ENCODE measurements at regions not wholly inside any gene's neighbourhood (a gene's known extent, or its start where the extent isn't known, plus 50 kb on each side); places are given as distances from the start of the nearest gene placed in this dataset.

GRCh38 chr6:113635222-113635986, 221.7 kb upstream of the MARCKS start:
- no peak for DNase-seq

DNA sequence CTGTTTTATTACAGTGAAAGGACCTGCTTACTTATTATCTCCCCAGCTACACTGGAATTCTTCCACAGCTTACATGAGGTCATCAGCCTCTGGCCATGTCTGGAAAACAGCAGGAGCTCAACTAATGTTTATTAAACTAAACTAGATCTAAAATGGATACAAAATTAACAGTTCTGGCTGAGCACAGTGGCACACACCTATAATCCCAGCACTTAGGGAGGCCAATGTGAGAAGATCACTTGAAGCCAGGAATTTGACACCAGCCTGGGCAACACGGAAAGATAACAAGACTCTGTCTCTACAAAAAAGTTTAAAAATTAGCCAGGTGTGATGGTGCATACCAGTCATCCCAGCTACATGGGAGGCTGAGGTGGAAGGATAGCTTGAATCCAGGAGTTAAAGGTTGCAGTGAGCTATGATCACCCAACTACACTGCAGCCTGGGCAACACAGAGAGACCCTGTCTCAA, 220.8 kb upstream of the MARCKS start:
- no peak for DNase-seq

GRCh38 chr6:113640051-113640450, 217.1 kb upstream of the MARCKS start:
- DNase-seq, result no peak

DNA sequence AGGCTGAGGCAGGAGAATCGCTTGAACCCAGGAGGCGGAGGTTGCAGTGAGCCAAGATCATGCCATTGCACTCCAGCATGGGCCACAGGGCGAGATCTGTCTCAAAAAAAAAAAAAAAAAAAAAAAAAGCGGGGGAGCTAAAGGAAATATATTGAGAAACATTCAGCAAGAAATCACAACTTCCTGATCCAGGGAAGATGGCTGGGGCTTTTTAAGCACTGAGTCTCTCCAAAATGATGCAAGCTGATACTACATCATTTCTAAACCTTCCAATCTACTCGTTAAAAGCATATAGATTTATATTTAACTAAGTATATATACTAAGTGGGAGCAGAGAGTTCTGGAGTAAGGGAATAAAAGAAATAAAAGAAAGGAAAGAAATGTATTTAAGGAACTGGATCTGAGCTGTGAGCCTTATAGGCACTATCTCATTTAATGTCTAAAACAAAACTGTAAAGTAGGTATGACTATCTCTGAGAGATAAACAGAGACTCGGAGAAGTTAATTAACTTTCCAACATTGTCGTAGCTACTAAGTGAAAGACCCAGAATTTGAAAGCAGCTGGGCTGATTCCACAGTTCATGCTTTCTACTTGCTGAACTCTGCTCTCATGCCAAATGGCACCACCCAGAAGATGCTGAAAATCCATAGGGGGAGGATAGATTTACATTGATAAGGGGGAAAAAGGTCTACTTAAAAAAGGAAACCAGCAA, 215.0 kb upstream of the MARCKS start:
- DNase-seq, result no peak

DNA sequence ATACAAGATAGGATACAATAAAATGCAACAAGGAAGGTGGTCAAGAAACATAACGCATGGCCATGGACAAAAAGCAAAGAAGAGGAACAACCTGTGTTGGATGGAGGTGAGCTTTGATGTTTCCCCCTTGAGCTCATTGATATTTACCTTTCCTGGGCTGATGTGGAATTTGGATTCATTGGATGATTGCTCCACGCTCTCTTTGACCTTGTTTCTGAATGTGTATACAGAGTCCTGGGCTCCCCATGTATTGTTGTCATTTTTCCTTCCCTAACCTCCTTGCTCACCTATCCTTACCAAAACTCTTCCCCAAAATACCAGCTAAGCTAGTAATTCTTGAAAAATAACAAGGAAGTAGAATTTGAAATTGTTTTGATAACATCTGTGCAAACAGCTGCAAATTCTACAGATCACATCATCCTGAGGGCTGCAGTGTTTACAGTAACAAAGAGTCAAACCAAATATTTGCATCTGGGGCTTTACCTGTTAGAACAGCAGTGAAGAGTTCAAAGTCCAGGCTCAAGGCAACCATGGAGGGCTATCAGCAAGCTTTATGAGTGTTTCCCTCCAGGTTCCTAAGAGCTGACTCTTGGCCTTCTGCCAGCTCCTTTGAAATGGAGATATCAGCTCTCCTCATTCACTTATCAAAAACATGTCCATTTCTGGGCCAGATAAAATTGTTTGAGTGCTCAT, 214.3 kb upstream of the MARCKS start:
- DNase-seq, result no peak

DNA sequence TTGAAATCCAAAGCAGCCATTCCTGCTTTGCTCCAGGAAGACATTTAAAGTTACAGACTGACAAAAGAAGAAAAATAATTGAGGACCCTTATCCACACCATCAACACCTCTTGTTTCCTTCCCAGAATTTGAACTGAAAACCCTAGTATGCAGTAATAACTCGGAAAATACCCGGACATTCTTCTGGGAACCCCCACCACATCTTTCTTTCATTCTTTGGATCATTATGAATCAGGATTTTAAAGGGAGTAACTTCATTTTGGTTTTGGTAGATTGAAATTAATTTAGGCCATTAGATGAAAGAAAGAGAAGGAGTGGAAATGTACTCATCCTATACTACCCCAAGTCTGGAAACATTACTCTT, 213.8 kb upstream of the MARCKS start:
- no peak for DNase-seq

DNA sequence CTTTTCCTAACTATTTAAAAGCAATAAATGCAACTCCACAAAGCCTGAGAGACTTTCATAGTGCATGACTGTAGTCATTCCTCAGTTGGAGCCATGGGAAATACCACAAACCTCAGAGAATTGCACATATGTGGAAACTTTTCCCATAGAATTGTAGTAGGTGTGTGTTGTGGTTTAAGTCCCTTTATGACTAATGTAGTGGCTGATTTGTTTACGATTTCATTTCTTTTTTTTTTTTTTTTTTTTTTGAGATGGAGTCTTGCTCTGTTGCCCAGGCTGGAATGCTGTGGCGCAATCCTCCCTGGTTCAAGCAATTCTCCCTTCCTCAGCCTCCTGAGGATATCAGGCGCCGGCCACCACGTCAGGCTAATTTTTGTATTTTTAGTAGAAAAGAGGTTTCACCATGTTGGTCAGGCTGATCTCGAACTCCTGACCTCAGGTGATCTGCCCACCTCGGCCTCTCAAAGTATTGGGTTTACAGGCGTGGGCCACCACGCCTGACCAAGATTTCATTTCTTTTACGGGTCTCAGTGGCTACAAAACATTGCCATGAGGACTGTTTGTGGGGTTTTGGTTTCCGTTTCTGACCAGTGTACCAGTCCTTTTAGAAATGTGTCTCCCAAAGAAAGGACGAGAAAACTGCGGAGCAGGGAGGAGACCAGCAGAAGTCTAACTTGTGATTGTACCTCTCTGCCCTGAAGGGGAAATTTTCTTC, 212.1 kb upstream of the MARCKS start:
- peak; percentile 93 for DNase-seq

DNA sequence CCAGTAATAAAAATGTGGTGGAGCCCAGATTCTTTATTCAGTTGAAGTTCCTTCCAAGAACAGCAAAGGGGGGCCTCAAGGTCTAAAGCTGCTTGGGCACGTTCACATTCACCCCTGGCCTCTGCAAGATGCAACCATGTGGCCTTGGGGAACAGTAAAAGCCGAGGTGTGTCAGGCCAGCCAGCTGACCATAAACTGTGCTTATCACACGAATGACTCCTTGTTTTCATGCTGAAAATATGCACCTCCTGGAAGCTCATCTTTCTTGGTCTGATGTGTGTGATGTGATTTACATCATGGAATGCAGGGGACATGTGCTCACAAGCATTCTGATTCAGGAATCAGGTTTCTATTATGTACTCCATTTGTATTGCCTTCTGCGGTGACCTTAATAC, 211.6 kb upstream of the MARCKS start:
- peak; percentile 85 for DNase-seq

DNA sequence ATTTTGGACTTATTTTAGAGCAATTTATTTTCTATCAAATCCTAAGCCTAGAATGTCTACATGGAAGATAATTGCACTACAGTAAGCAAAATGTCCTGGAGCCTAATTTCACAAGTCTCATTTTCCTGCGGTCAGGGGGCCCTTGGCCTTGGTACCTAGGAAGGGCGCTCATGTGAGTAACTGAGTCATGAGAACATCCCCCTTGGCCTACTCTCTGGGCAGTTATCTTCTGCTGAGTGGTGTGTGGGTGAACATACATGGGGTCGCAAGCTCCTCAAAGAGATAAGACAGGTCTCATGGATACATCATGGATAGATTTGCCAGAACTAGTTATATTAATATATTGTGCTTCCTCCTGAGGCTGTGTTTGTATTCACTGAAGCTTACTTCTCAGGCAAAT, 211.2 kb upstream of the MARCKS start:
- no peak for DNase-seq

DNA sequence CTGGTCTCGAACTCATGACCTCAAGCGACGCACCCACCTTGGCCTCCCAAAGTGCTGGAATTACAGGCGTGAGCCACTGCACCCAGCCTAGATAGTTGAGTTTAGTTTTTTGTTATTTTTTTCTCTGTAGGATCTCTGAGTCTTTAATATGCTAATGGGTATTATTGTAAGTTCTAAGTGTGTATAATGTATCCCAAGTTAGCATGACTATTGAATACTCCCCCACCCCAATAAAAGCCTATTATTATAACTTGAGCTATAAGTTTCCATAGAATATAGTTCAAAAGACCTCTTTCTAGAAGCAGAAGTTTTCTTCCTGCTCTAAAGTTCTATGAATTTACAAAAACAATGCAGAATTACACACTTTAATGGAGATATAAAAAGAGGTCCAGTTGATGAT, 210.4 kb upstream of the MARCKS start:
- DNase-seq, result no peak

DNA sequence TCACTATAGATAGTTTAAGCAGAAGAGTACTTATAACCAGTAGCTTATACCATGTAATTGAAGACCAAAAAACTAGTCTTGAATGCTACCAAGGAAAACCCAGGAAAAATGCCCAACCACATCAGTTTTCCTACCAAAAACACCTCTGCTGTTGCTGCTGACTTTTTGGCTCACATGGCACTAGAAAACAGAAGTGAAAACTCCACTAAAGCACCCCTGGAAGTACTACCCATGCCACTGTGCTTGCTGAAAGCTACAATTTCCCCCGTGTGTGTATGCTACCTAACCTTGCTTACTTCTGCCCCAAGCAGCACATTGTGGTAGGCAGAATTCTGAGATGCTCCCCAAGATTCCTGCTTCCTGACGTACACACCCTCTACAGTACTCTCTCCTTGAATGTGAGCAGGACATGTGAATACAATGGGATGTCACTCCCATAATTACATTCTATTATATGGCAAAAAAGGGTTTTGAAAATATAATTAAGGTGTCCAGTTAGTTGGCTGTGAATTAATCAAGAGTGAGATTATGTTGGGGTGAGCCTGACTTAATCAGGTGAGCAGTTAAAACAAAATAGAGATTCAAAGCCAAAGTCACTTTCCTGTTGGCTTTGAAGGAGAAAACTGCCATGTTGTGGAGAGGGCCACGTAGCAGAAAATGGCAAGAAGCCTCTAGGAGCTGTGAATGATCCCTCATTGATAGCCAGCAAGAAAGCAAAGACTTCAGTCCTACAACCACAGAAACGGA, 209.8 kb upstream of the MARCKS start:
- no peak for DNase-seq

DNA sequence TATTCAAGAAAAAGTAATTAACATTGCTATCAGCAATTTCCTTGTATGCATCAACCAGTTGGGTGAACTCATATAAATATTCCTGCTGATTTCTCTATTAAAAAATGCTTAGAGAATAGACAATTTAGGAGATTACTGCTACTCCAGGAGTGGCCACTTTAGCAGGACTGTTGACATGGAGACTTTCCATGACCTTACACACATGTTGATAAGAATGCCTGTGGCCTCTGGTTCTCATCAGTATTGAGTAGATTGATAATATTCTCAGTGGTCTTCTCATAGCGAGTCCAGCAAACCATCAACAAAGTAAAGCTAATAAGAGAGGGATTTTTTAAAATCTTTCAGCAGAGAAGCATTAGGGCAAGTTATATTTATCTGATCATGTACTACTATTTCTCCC, 208.4 kb upstream of the MARCKS start:
- no peak for DNase-seq

GRCh38 chr6:113649276-113649675, 207.9 kb upstream of the MARCKS start:
- DNase-seq, result no peak

GRCh38 chr6:113649880-113650609, 207.1 kb upstream of the MARCKS start:
- no peak for DNase-seq

DNA sequence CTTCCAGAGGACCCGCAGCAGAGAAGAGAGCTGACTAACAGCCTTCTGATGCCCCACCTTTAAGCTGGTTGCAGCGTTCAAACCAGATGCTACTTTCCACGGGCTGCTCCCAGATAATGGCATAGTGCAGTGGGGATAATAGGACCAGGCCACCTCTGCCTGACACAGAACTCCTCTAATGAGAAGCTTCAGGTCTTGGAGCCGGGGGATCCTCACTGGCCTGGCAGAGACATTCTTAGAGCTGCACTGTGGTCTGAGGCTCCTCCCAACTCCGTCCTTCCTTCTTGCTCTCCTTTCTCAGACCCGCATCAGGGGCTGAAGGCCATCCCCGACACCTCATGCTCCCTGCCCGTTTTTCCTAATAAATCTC, 206.6 kb upstream of the MARCKS start:
- DNase-seq, result no peak

- DNase-seq, result no peak
These were observed 206.0 kb upstream of the MARCKS start for GRCh38 chr6:113651120-113651519.

- DNase-seq, result no peak
These were observed 205.2 kb upstream of the MARCKS start for GRCh38 chr6:113651920-113652319.

DNA sequence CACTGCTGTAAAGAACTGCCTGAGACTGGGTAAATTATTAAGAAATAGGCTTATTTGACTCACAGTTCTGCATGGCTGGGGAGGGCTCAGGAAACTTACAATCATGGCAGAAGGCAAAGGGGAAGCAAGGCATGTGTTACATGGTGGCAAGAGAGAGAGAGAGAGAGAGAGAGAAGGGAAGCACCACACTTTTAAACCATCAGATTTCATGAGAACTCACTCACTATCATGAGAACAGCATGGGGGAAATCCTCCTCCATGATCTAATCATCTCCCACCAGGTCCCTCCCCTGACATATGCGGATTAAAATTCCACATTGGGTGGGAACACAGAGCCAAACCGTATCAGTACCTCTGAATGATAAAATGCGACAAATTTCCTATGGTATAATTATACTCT, 203.9 kb upstream of the MARCKS start:
- DNase-seq, result no peak

DNA sequence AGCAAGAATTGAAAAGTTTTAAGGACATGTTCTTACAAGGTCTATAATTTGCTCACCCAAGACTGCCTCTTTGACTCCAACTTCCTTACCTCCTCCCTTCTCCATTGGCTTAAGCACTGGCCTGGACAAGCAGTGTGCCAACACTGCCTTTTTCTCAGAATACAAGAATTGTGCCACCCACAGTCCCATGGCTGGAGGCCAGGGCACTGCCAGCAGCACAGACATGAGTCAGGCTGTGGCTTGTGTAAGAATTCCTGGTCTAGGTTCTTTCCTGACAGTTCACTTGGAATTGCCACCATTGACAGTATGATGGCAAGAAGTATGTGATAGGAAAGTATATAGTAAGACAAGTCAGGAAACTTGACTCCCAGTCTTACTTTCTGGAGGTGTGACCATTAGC, 202.7 kb upstream of the MARCKS start:
- DNase-seq, result no peak

DNA sequence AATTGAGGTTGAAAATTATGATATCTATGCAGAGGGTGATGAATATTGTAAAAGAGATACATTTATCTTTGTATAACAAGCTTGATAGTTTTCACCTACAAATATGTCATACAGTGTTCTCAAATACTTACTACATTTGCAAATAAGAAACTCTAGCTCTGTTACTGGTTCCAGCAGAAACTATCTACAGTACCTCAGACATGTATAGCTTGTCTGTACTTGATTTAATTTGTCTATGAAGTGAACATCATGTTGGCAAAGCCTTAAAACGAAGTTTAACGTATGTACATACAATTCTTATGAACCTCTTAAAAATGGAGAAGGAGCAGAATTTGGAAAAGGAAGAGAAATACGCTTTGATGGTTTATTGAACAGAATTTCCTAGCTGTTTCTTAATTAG, 201.4 kb upstream of the MARCKS start:
- no peak for DNase-seq

DNA sequence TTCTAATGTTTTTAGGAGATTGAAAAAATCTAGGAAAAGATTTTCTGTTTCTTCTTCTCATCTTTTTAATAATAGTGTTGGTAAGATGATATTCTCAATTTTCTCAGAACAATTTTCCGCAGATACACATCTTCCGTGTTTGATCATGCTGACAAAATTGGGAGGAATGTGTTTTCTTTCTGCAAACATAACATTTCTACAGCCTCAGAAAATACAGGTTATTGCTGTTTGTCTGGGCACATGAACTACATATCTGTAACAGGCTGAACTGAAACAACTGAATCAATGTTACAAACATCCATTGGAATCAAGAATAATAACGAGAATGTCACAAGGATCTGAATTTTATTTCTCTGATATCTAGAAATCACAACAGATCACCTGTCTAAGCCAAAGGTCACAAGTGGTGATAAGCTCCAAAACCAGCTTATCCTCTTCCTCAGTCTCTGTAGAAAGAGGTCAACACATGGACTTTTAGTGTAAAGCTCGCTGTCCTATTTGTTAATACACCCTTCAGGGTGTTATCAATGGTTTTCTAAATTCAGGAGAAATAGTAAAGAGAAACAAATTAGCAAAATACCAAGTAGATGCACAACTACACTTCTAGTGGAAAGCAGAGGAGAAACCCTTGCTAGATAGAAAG, 197.3 kb upstream of the MARCKS start:
- DNase-seq, result no peak

Data from HCEC 1CT (cell line).